IMR-90 (cell line): ENCODE measurements at regions not wholly inside any gene's neighbourhood (a gene's known extent, or its start where the extent isn't known, plus 50 kb on each side); places are given as distances from the start of the nearest gene placed in this dataset.

Experiments
- BHLHE40 ChIP-seq: fragments of 150-350 bp; IDR thresholded peaks from 2 replicates; pipeline ENCODE4 v1.6.1; 2016; ENCODE audit warnings: mild to moderate bottlenecking, low read depth, low read length
- CEBPB ChIP-seq: IDR thresholded peaks from 2 replicates; pipeline ENCODE4 v1.6.1; 2012; ENCODE audit warnings: low read depth, low read length, improper control_type of control experiment
- CTCF ChIP-seq: conservative IDR thresholded peaks from 2 replicates; pipeline ENCODE4 v1.5.1; 2012; ENCODE audit warnings: mild to moderate bottlenecking, low read depth, low read length, improper control_type of control experiment
- MAFK ChIP-seq: IDR thresholded peaks from 2 replicates; pipeline ENCODE4 v1.6.1; 2012; ENCODE audit warnings: low read depth, low read length, improper control_type of control experiment
- POLR2A ChIP-seq: IDR thresholded peaks from 2 replicates; pipeline ENCODE4 v1.6.1; 2012; ENCODE audit warnings: mild to moderate bottlenecking, low read depth, low read length
- RAD21 ChIP-seq: IDR thresholded peaks from 2 replicates; pipeline ENCODE4 v1.6.1; 2012; ENCODE audit warnings: low read length, improper control_type of control experiment
- RFX5 ChIP-seq: IDR thresholded peaks from 2 replicates; pipeline ENCODE4 v1.8.0; 2012; ENCODE audit warnings: low read depth, mild to moderate bottlenecking, low read length, moderate library complexity

GRCh38 chr6:144634371-144634770 is 349.2 kb downstream of the UTRN start:
- TF ChIP-seq CTCF (no peak), BHLHE40 (no peak), POLR2A (no peak), RAD21 (no peak), RFX5 (no peak), CEBPB (no peak), MAFK (no peak)
